HCT116 (cell line): ENCODE measurements at regions not wholly inside any gene's neighbourhood (a gene's known extent, or its start where the extent isn't known, plus 50 kb on each side); places are given as distances from the start of the nearest gene placed in this dataset.

Experiments used
- CTCF ChIP-seq, 3 experiments: fragments of 200-600 bp in 1 of 3; sonication (generic) in 1 of 3; IDR thresholded peaks in 2 of 3; conservative IDR thresholded peaks in 1 of 3; 2 replicates each; pipeline ENCODE4 v1.5.1; 2012 to 2017; ENCODE audit warnings: low read depth in 2 of 3, low read length in 2 of 3, antibody characterized with exemption in 1 of 3, borderline replicate concordance in 1 of 3, control low read depth in 1 of 3, mild to moderate bottlenecking in 1 of 3, mixed read lengths in 1 of 3, mixed run types in 1 of 3, moderate library complexity in 1 of 3; ENCODE audit not compliant: insufficient read depth in 1 of 3
- EZH2 ChIP-seq: fragments of 200-600 bp; sonication (generic); IDR thresholded peaks from 2 replicates; pipeline ENCODE4 v1.6.1; 2017; ENCODE audit warnings: antibody characterized with exemption, mixed run types
- RAD21 ChIP-seq: IDR thresholded peaks from 2 replicates; pipeline ENCODE4 v1.6.1; 2012; ENCODE audit warnings: low read depth, mild to moderate bottlenecking
- REST ChIP-seq: IDR thresholded peaks from 2 replicates; pipeline ENCODE4 v1.6.1; 2012; ENCODE audit warnings: low read depth

GRCh38 chr16:54842743-54843423 is 87.8 kb upstream of the IRX5 start:
- TF ChIP-seq CTCF (IDR thresholded peaks at IDR 0.05 in 2 of 3, conservative IDR thresholded peaks at IDR 0.05 in 1 of 3; ENCODE audit: borderline replicate concordance in 1 of 3, insufficient read depth in 1 of 3, low read depth in 2 of 3, low read length in 2 of 3) (no peak), REST (no peak), EZH2 (no peak), RAD21 (no peak)
